PFSK-1 (cell line): ENCODE measurements at regions not wholly inside any gene's neighbourhood (a gene's known extent, or its start where the extent isn't known, plus 50 kb on each side); places are given as distances from the start of the nearest gene placed in this dataset.

ENCODE experiments used
- FOXP2 ChIP-seq: optimal IDR thresholded peaks from 2 replicates; pipeline ENCODE3; 2011; ENCODE audit warnings: borderline replicate concordance, control low read depth, inconsistent platforms; ENCODE audit not compliant: insufficient read depth; ENCODE audit errors: extremely low read length, extremely low read depth
- POLR2AphosphoS5 ChIP-seq: IDR thresholded peaks from 2 replicates; pipeline ENCODE4 v1.6.1; 2012; ENCODE audit warnings: low read depth, mild to moderate bottlenecking, control low read depth, low read length, moderate library complexity
- REST ChIP-seq, 2 experiments: IDR thresholded peaks; 2 replicates each; pipeline versions ENCODE4 v1.6.1 to v1.8.0; 2011 to 2012; ENCODE audit warnings: low read depth in 2 of 2, low read length in 2 of 2, control low read depth in 1 of 2, inconsistent platforms in 1 of 2, mild to moderate bottlenecking in 1 of 2, moderate library complexity in 1 of 2; ENCODE audit not compliant: insufficient read depth in 1 of 2
- SIN3A ChIP-seq: IDR thresholded peaks from 2 replicates; pipeline ENCODE4 v1.6.1; 2012; ENCODE audit warnings: mild to moderate bottlenecking, low read length, moderate library complexity, borderline replicate concordance; ENCODE audit not compliant: insufficient read depth
- TAF1 ChIP-seq: IDR thresholded peaks from 2 replicates; pipeline ENCODE4 v1.6.1; 2012; ENCODE audit warnings: low read length, control low read depth, borderline replicate concordance; ENCODE audit not compliant: insufficient read depth

- TF ChIP-seq FOXP2 (no peak), REST (IDR thresholded peaks at IDR 0.05; ENCODE audit: insufficient read depth in 1 of 2, low read depth in 2 of 2, low read length in 2 of 2) (no peak), TAF1 (no peak), POLR2AphosphoS5 (no peak), SIN3A (no peak)
Observed at GRCh38 chr16:66251476-66252160, 114.9 kb upstream of the CDH5 start.

- TF ChIP-seq POLR2AphosphoS5 (no peak), FOXP2 (peak; percentile 84), SIN3A (no peak), REST (IDR thresholded peaks at IDR 0.05; ENCODE audit: insufficient read depth in 1 of 2, low read depth in 2 of 2, low read length in 2 of 2) (peak in 1 of 2 experiments; percentile 70; a peak in 2 of 4 replicates), TAF1 (no peak)
Observed at GRCh38 chr16:66250686-66251431, 115.6 kb upstream of the CDH5 start.

- TF ChIP-seq REST (IDR thresholded peaks at IDR 0.05; ENCODE audit: insufficient read depth in 1 of 2, low read depth in 2 of 2, low read length in 2 of 2) (no peak), SIN3A (no peak), TAF1 (peak; percentile 38; the same call in 1 of the 2 replicates), FOXP2 (peak; percentile 25), POLR2AphosphoS5 (no peak)
Observed at GRCh38 chr16:66247516-66248481, 118.7 kb upstream of the CDH5 start.

- TF ChIP-seq TAF1 (no peak), FOXP2 (no peak), SIN3A (no peak), REST (IDR thresholded peaks at IDR 0.05; ENCODE audit: insufficient read depth in 1 of 2, low read depth in 2 of 2, low read length in 2 of 2) (no peak), POLR2AphosphoS5 (no peak)
Observed at GRCh38 chr16:66245868-66246267, 120.6 kb upstream of the CDH5 start.
